Calu3 (cell line): ENCODE measurements at regions not wholly inside any gene's neighbourhood (a gene's known extent, or its start where the extent isn't known, plus 50 kb on each side); places are given as distances from the start of the nearest gene placed in this dataset.

Experiments used
- BruUV-seq: library from RNA; stranded (reverse); fragments of 400-500 nt; replicated peaks from 2 replicates; lab custom pipeline; 2021; lab: Mats Ljungman, UMichigan
- CTCF ChIA-PET: fragments of 300-600 bp; sonication (Branson Sonifier 250); formaldehyde crosslinking; loops from one replicate; lab custom pipeline; 2022; ENCODE audit warnings: antibody characterized with exemption; lab: Charles Lee
- DNase-seq: peaks from one replicate; pipeline ENCODE4 v3.0.0; 2022
- H3K27ac Mint-ChIP-seq: one replicate; pipeline ENCODE4 v1.8.0; 2022; ENCODE audit warnings: mixed read lengths; ENCODE audit not compliant: unreplicated experiment
- H3K27me3 Mint-ChIP-seq: one replicate; pipeline ENCODE4 v1.8.0; 2022; ENCODE audit warnings: mixed read lengths; ENCODE audit not compliant: unreplicated experiment
- H3K36me3 Mint-ChIP-seq: one replicate; pipeline ENCODE4 v1.8.0; 2022; ENCODE audit warnings: mild to moderate bottlenecking, moderate library complexity, mixed read lengths; ENCODE audit not compliant: insufficient read depth, unreplicated experiment
- H3K4me1 Mint-ChIP-seq: one replicate; pipeline ENCODE4 v1.8.0; 2022; ENCODE audit warnings: mild to moderate bottlenecking, low read depth, mixed read lengths; ENCODE audit not compliant: unreplicated experiment
- H3K4me3 Mint-ChIP-seq: one replicate; pipeline ENCODE4 v1.8.0; 2022; ENCODE audit warnings: mild to moderate bottlenecking, low read depth, moderate library complexity, mixed read lengths; ENCODE audit not compliant: unreplicated experiment
- H3K9me3 Mint-ChIP-seq: one replicate; pipeline ENCODE4 v1.8.0; 2022; ENCODE audit warnings: low read depth, mixed read lengths; ENCODE audit not compliant: unreplicated experiment
- CTCF ChIP-seq: fragments of 200-600 bp; IDR thresholded peaks from one replicate; pipeline ENCODE4 v1.8.0; 2022; ENCODE audit warnings: antibody characterized with exemption; ENCODE audit not compliant: unreplicated experiment
- intact Hi-C: fragments of 100-400 bp; cut with micrococcal nuclease; formaldehyde crosslinking; loops from one replicate; pipeline ENCODE4 v1.10.0; 2022; ENCODE audit not compliant: unreplicated experiment

- CTCF ChIA-PET: no interaction called here
- H3K27ac Mint-ChIP-seq: no peak overlapping the region
Observed at GRCh38 chr4:45910511-45910910, 213.3 kb downstream of the GABRG1 start.

GRCh38 chr4:45897946-45898585 lies 225.8 kb downstream of the GABRG1 start:
- CTCF ChIA-PET: no interaction called here
- no peaks in the 10 kb centered on the region for H3K9me3 Mint-ChIP-seq
- H3K4me3 Mint-ChIP-seq: no peak overlapping the region
- intact Hi-C loops: no loop called here
- H3K36me3 Mint-ChIP-seq: no peaks in the 10 kb centered on the region
- no peak for DNase-seq
- no peak overlapping the region for H3K27ac Mint-ChIP-seq
- no peaks in the 10 kb centered on the region for H3K27me3 Mint-ChIP-seq
- no TSS peak for BruUV-seq
- TF ChIP-seq CTCF: no peak
- H3K4me1 Mint-ChIP-seq: no peaks in the 10 kb centered on the region

More at GRCh38 chr4:45910511-45910910, 213.3 kb downstream of the GABRG1 start:
- Mint-ChIP-seq H3K4me3 (no peak overlapping the region), H3K4me1 (no peaks in the 10 kb centered on the region), H3K27me3 (no peaks in the 10 kb centered on the region), H3K36me3 (no peaks in the 10 kb centered on the region), H3K9me3 (peaks cover 10% of the 10 kb centered on the region)
- BruUV-seq: no TSS peak
- no peak for DNase-seq
- no peak for TF ChIP-seq CTCF
- intact Hi-C loops: no loop called here

DNA sequence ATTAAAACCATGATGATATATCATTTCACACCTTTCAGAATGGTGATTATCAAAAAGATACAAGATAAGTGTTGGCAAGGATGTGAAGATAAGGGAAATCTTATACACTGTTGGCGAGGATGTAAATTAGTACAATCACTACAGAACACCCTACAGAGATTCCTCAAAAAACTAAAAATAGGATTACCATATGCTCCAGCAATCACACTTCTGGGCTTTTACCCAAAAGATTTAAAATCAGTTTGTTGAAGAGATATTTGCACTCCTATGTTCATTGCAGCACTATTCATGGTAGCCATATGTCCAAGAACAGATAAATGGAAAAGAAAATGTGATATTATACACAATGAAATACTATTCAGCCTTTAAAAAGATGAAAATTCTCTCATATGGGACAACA lies 240.4 kb downstream of the GABRG1 start:
- Mint-ChIP-seq H3K27me3 (no peaks in the 10 kb centered on the region), H3K4me1 (no peaks in the 10 kb centered on the region), H3K27ac (no peak overlapping the region), H3K9me3 (peaks cover 11% of the 10 kb centered on the region), H3K36me3 (no peaks in the 10 kb centered on the region), H3K4me3 (no peak overlapping the region)
- CTCF ChIA-PET: no interaction called here
- no peak for DNase-seq
- intact Hi-C loops: no loop called here
- no TSS peak for BruUV-seq
- TF ChIP-seq CTCF: no peak

DNA sequence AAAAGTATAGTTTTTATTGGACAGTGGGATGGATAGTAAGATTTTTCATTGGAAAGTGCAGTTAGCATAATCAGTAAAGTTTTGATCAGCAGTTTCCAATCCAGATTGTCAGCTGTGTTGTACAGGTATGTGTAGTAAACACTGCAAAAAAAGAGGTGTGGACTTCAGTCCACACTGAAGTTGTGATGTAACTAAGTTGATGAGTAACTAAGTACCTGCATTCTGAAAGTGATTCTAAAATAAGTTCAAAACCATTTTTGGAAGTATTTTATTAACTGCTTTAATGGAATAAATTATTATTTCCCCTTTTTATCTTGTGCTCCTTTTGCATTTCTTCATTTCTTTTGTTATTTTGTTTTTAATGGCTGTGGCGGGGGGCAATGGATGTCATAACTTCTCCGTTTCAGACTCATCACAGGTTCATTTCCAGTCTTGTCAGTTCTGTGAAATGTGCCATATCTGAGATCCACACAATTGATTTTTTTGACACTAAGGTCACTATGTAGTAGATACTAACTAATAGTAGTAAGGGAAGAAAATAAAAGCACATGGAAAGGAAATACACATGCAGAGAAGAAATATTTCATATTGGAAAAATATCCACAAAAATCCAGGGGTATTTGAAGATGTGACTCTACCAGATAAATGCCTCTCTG lies 247.5 kb downstream of the GABRG1 start:
- H3K36me3 Mint-ChIP-seq: no peaks in the 10 kb centered on the region
- no peak for DNase-seq
- intact Hi-C loops: no loop called here
- BruUV-seq: no TSS peak
- peaks cover 8% of the 10 kb centered on the region for H3K9me3 Mint-ChIP-seq
- no peak overlapping the region for H3K27ac Mint-ChIP-seq
- no peaks in the 10 kb centered on the region for H3K4me1 Mint-ChIP-seq
- TF ChIP-seq CTCF: no peak
- no peaks in the 10 kb centered on the region for H3K27me3 Mint-ChIP-seq
- H3K4me3 Mint-ChIP-seq: no peak overlapping the region
- CTCF ChIA-PET: no interaction called here
